Liver (tissue), 8 donors: ENCODE measurements at regions not wholly inside any gene's neighbourhood (a gene's known extent, or its start where the extent isn't known, plus 50 kb on each side); places are given as distances from the start of the nearest gene placed in this dataset.

Experiments
- DNase-seq: peaks from one replicate; pipeline ENCODE4 v3.0.0-alpha.2; 2017; ENCODE audit warnings: low spot score
- H3K27ac ChIP-seq, 2 donors: one replicate each; pipeline ENCODE4 v1.7.0; 2013; ENCODE audit warnings: inconsistent platforms in 2 of 2, low read length in 2 of 2, control low read depth in 1 of 2, low read depth in 1 of 2, mild to moderate bottlenecking in 1 of 2
- H3K27me3 ChIP-seq, 4 donors: one replicate each; pipeline versions ENCODE4 v1.6.1 to v1.7.0; 2013; ENCODE audit warnings: low read length in 3 of 4, inconsistent platforms in 1 of 4, mild to moderate bottlenecking in 1 of 4, moderate library complexity in 1 of 4; ENCODE audit not compliant: control insufficient read depth in 4 of 4, insufficient read depth in 4 of 4
- H3K36me3 ChIP-seq, 4 donors: one replicate each; pipeline versions ENCODE4 v1.6.1 to v1.7.0; 2013; ENCODE audit warnings: low read length in 3 of 4, mild to moderate bottlenecking in 3 of 4, low read depth in 1 of 4, moderate library complexity in 1 of 4; ENCODE audit not compliant: control insufficient read depth in 4 of 4, insufficient read depth in 3 of 4
- H3K4me1 ChIP-seq, 4 donors: one replicate each; pipeline versions ENCODE4 v1.6.1 to v1.7.0; 2013; ENCODE audit warnings: low read length in 3 of 4, mild to moderate bottlenecking in 3 of 4, moderate library complexity in 1 of 4; ENCODE audit not compliant: control insufficient read depth in 4 of 4, insufficient read depth in 4 of 4
- H3K4me3 ChIP-seq, 3 donors: one replicate each; pipeline versions ENCODE4 v1.6.1 to v1.7.0; 2013; ENCODE audit warnings: low read length in 3 of 3, control low read depth in 1 of 3, low read depth in 1 of 3, mild to moderate bottlenecking in 1 of 3
- H3K9ac ChIP-seq, 2 donors: one replicate each; pipeline ENCODE4 v1.7.0; 2013; ENCODE audit warnings: low read length in 2 of 2, mild to moderate bottlenecking in 2 of 2, moderate library complexity in 2 of 2, control low read depth in 1 of 2, low read depth in 1 of 2
- H3K9me3 ChIP-seq, 4 donors: one replicate each; pipeline versions ENCODE4 v1.6.1 to v1.7.0; 2013; ENCODE audit warnings: low read length in 3 of 4; ENCODE audit not compliant: control insufficient read depth in 4 of 4
- ATF3 ChIP-seq: IDR thresholded peaks from 2 replicates; pipeline ENCODE4 v1.6.1; 2016; ENCODE audit warnings: antibody characterized with exemption
- CTCF ChIP-seq: fragments of 150-350 bp; IDR thresholded peaks from 2 replicates; pipeline ENCODE4 v1.5.1; 2017; ENCODE audit warnings: improper control_type of control experiment, low read depth, low read length; ENCODE audit not compliant: missing input control
- EGR1 ChIP-seq, 2 donors: IDR thresholded peaks; 2 replicates each; pipeline ENCODE4 v1.6.1; 2016 to 2018; ENCODE audit warnings: antibody characterized with exemption in 2 of 2, low read depth in 2 of 2
- FOXA1 ChIP-seq: IDR thresholded peaks from 2 replicates; pipeline ENCODE4 v1.6.1; 2016; ENCODE audit warnings: antibody characterized with exemption
- FOXA2 ChIP-seq: IDR thresholded peaks from 2 replicates; pipeline ENCODE4 v1.6.1; 2016; ENCODE audit warnings: antibody characterized with exemption
- GABPA ChIP-seq, 2 donors: IDR thresholded peaks in 1 of 2; conservative IDR thresholded peaks in 1 of 2; 2 replicates each; pipeline ENCODE4 v1.6.1; 2016; ENCODE audit warnings: antibody characterized with exemption in 2 of 2, mild to moderate bottlenecking in 1 of 2, moderate library complexity in 1 of 2
- HNF4A ChIP-seq, 2 donors: conservative IDR thresholded peaks; 2 replicates each; pipeline ENCODE4 v1.6.1; 2016; ENCODE audit warnings: antibody characterized with exemption in 2 of 2, mild to moderate bottlenecking in 2 of 2
- HNF4G ChIP-seq: IDR thresholded peaks from 2 replicates; pipeline ENCODE4 v1.6.1; 2016; ENCODE audit warnings: antibody characterized with exemption
- JUND ChIP-seq, 2 donors: IDR thresholded peaks; 2 replicates each; pipeline ENCODE4 v1.6.1; 2016; ENCODE audit warnings: antibody characterized with exemption in 2 of 2
- MAX ChIP-seq: IDR thresholded peaks from 2 replicates; pipeline ENCODE4 v1.6.1; 2016; ENCODE audit warnings: antibody characterized with exemption
- NR2F2 ChIP-seq: IDR thresholded peaks from 2 replicates; pipeline ENCODE4 v1.6.1; 2016; ENCODE audit warnings: antibody characterized with exemption
- RAD21 ChIP-seq, 2 donors: IDR thresholded peaks; 2 replicates each; pipeline ENCODE4 v1.6.1; 2016; ENCODE audit warnings: antibody characterized with exemption in 2 of 2, mild to moderate bottlenecking in 2 of 2
- REST ChIP-seq: IDR thresholded peaks from 2 replicates; pipeline ENCODE4 v1.6.1; 2016; ENCODE audit warnings: antibody characterized with exemption, mild to moderate bottlenecking
- RXRA ChIP-seq, 2 donors: IDR thresholded peaks; 2 replicates each; pipeline ENCODE4 v1.6.1; 2017 to 2018; ENCODE audit warnings: antibody characterized with exemption in 2 of 2, mild to moderate bottlenecking in 1 of 2
- SP1 ChIP-seq: IDR thresholded peaks from 2 replicates; pipeline ENCODE4 v1.6.1; 2018; ENCODE audit warnings: antibody characterized with exemption, mild to moderate bottlenecking
- TAF1 ChIP-seq: conservative IDR thresholded peaks from 2 replicates; pipeline ENCODE4 v1.6.1; 2016; ENCODE audit warnings: antibody characterized with exemption, mild to moderate bottlenecking
- YY1 ChIP-seq: IDR thresholded peaks from 2 replicates; pipeline ENCODE4 v1.6.1; 2016; ENCODE audit warnings: antibody characterized with exemption, mild to moderate bottlenecking
- ZBTB33 ChIP-seq: IDR thresholded peaks from 2 replicates; pipeline ENCODE4 v1.6.1; 2016; ENCODE audit warnings: antibody characterized with exemption
- WGBS: extraction: QIAGEN DNeasy Blood & Tissue Kit; methylation state at CpG from one replicate; pipeline ENCODE4 v1.1.7; 2013; 5-methylcytosine and 5-hydroxymethylcytosine counted together
- donor health status: healthy.
- donor health status: healthy.
- donor health status: healthy.
- donor health status: healthy.
- donor health status: healthy.

GRCh38 chr2:38467768-38468455, 90.8 kb upstream of the ATL2 start:
- H3K4me1 ChIP-seq: no peaks in the 10 kb centered on the region
- TF ChIP-seq GABPA (IDR thresholded peaks at IDR 0.05 in 1 of 2, conservative IDR thresholded peaks at IDR 0.05 in 1 of 2): no peak
- no peak for TF ChIP-seq MAX
- TF ChIP-seq TAF1: no peak
- no peak for TF ChIP-seq HNF4G
- no peak for TF ChIP-seq HNF4A (conservative IDR thresholded peaks at IDR 0.05)
- TF ChIP-seq RXRA (IDR thresholded peaks at IDR 0.05): no peak
- TF ChIP-seq REST: no peak
- TF ChIP-seq ZBTB33: no peak
- no peak for TF ChIP-seq NR2F2
- no peak for TF ChIP-seq CTCF
- TF ChIP-seq EGR1 (IDR thresholded peaks at IDR 0.05; ENCODE audit: low read depth in 2 of 2): no peak
- no peak for TF ChIP-seq JUND (IDR thresholded peaks at IDR 0.05)
- TF ChIP-seq YY1: no peak
- no peak for TF ChIP-seq RAD21 (IDR thresholded peaks at IDR 0.05)
- TF ChIP-seq SP1: no peak
- TF ChIP-seq FOXA1: no peak
- no peak for TF ChIP-seq FOXA2
- TF ChIP-seq ATF3: no peak
- no peak for DNase-seq
- H3K36me3 ChIP-seq: no peaks in the 10 kb centered on the region
- no peak overlapping the region for H3K27ac ChIP-seq
- WGBS: 78% methylated on average over 3 of the region's 3 CpGs
- H3K27me3 ChIP-seq: no peaks in the 10 kb centered on the region
- no peak overlapping the region for H3K4me3 ChIP-seq
- H3K9me3 ChIP-seq: no peaks in the 10 kb centered on the region
- H3K9ac ChIP-seq: no peak overlapping the region
